ENCODE measurements at regions not wholly inside any gene's neighbourhood (a gene's known extent, or its start where the extent isn't known, plus 50 kb on each side); places are given as distances from the start of the nearest gene placed in this dataset.

GRCh38 chr17:34827008-34827407 lies 134.3 kb downstream of the CCT6B start:
- DNase-seq (ENCODE audit: low read depth): no peak
- no peak for TF ChIP-seq CTCF (conservative IDR thresholded peaks at IDR 0.05; ENCODE audit: low read length)
- no peak overlapping the region for H3K4me3 ChIP-seq (ENCODE audit: low read length)

- no peak for DNase-seq (ENCODE audit: low read depth)
- no peak for TF ChIP-seq CTCF (conservative IDR thresholded peaks at IDR 0.05; ENCODE audit: low read length)
- no peak overlapping the region for H3K4me3 ChIP-seq (ENCODE audit: low read length)
Measured at GRCh38 chr17:34826332-34826731, 134.9 kb downstream of the CCT6B start.

DNA sequence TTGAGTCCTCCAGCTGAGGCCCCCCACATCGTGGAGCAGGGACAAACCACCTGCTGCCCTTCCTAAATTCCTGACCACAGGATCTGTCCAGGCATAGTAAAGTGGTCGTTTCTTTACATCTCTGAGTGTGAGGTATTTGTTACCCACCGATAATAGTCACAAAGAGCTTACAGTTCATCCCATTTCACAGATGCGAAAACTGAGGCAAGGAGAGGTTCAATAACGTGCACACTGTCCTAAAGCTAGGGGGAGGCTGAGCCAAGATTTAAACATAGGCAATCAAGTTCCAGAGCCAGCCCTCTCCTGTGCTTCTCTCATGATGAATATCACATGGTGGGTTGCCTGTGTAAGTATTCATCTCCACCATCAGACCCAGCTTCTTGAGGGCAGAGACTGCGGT lies 135.4 kb downstream of the CCT6B start:
- no peak overlapping the region for H3K4me3 ChIP-seq (ENCODE audit: low read length)
- no peak for DNase-seq (ENCODE audit: low read depth)
- TF ChIP-seq CTCF (conservative IDR thresholded peaks at IDR 0.05; ENCODE audit: low read length): no peak

DNA sequence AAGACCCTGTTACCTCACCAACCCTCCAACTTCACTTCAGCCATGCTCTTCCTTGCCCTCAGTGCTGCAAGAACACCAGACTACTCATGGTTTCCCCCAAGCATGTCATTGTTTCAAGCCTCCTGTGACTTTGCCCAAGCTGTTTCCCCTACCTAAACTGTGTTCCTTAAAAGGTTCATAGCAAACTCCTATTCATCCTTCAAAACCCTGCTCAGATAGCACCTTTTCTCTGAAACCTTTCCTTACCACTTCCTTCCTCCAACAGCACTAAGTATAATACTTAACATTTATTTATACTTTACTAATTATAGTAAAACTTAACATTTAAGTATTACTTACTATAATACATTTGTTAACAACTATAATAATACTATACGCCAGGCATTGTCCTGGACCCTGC lies 136.2 kb downstream of the CCT6B start:
- TF ChIP-seq CTCF (conservative IDR thresholded peaks at IDR 0.05; ENCODE audit: low read length): no peak
- DNase-seq (ENCODE audit: low read depth): no peak
- no peak overlapping the region for H3K4me3 ChIP-seq (ENCODE audit: low read length)

DNA sequence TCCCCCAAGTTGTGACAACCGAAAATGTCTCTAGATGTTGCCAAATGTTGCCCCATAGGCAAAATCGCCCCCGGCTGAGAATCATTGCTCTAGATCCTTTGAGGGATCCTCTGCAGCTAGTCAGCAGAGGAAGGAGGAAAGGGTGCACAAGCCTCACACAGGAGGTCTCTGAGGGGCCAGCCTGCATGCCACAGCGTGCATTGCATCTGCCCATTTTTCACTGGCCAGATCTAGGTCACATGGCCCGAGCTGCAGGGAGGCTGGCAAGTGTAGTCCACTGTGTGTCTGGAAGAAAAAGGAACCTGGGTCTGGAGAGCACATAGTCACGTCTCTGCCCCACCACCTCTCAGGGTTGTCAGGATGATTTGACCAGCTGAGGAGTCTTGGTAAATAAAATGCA lies 138.2 kb downstream of the CCT6B start:
- no peak for DNase-seq (ENCODE audit: low read depth)
- no peak for TF ChIP-seq CTCF (conservative IDR thresholded peaks at IDR 0.05; ENCODE audit: low read length)
- H3K4me3 ChIP-seq (ENCODE audit: low read length): no peak overlapping the region

DNA sequence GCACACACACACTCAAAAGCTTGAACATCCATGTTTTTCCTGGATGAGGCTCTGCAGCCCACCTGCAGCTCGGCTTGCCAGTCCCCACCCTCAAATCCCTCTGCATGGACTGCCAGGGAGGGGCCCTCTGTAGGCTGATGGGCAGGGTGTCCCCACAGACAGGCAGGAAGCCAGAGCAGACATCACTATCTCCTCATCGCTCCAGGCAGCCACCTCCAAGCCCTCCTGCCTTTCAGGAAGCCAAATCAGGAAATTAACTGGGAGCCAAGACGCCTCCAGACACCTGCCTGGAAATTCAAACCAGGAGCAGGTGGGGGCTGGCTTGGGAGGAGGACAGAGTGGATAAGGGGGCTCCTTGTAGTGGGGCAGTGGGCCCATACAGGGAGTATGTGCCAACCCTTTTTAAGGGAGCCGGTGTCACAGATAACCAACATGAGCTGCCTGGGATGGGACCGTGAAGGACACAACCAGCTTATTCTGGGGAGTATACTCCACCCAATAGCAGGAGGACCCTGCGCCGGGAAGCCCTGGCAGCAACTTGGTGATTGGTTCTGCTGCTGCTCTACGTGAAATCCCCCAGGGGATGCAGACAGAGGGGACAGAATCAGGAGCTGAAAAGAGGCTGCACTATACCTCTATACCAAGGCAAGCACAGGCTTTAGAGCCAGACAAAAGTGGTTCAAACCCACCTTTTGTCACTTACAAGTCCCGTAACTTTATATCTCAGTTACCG lies 139.1 kb downstream of the CCT6B start:
- no peak for TF ChIP-seq CTCF (conservative IDR thresholded peaks at IDR 0.05; ENCODE audit: low read length)
- no peak overlapping the region for H3K4me3 ChIP-seq (ENCODE audit: low read length)
- DNase-seq (ENCODE audit: low read depth): no peak

DNA sequence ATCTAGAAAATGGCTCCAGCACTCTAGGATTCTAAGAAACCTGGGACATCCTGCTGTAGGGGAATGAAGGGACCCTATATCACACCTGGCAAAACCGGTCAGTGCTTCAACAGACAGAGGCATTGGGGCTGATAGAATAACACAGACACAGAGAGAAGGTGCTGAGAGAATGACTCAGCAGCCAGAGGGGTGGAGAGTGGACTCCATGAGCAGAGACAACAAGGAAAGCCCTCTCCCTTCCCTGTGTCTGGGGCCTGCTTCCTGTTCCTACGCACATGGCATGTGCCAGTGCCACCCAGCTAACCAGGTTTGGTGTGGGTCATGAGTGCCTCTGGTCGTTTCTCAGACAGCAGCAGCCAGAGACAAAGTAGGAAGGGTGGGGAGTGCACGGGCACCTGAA lies 140.3 kb downstream of the CCT6B start:
- no peak for TF ChIP-seq CTCF (conservative IDR thresholded peaks at IDR 0.05; ENCODE audit: low read length)
- no peak for DNase-seq (ENCODE audit: low read depth)
- no peak overlapping the region for H3K4me3 ChIP-seq (ENCODE audit: low read length)

All from AG10803 (cell line).